ENCODE measurements at regions not wholly inside any gene's neighbourhood (a gene's known extent, or its start where the extent isn't known, plus 50 kb on each side); places are given as distances from the start of the nearest gene placed in this dataset.

DNA sequence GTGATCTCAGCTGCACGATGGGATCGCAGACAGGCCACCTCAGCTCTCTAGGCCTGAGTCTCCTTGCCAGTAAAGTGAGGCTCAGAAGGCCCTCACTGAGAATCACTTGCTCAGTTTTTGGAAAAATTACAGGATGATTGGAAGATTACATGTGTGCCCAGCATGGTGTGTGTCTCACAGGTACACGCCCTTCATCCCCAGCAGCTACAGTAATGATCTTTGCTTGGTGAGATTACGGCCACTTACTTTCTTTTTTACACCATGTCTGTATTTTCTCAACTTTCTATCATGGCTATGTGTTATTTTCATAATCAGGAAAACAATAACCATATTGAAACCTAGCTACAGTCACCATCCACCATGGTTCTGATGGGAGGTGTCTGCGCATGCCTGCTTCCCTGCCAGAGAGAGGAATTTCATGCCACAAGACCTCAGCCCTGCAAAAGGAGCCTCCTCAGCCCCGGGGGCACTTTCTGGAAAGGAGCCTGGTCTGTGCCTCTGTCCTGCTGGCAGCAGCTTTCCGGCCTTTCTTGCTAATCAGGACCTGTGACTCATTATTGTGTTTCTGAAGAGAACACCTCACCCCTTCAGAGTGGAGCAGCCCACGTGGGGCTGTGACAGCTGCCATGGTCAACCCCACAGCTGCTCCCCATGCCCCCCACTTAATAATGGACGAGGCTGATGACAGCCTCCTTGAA lies 64.2 kb upstream of the OLFM1 start:
- Histone ChIP-seq H2AFZ (ENCODE audit: insufficient read depth, low read length, poor library complexity) (no peak overlapping the region), H3K9ac (ENCODE audit: low read length) (no peak overlapping the region), H2BK120ac (ENCODE audit: insufficient read depth, low read length, poor library complexity) (peak overlapping the region; percentile 54), H3K79me2 (ENCODE audit: control insufficient read depth, insufficient read depth, low read length, poor library complexity) (no peaks in the 10 kb centered on the region), H2BK12ac (ENCODE audit: low read length) (peak overlapping the region; percentile 42), H3K4ac (ENCODE audit: low read depth, low read length) (no peak overlapping the region), H4K8ac (ENCODE audit: low read depth, low read length) (no peak overlapping the region), H3K4me3 (ENCODE audit: low read depth, low read length) (no peak overlapping the region), H3K23ac (ENCODE audit: low read length) (no peak overlapping the region), H3K9me3 (ENCODE audit: insufficient read depth, low read depth, low read length) (peaks cover 2% of the 10 kb centered on the region), H3K4me1 (ENCODE audit: control insufficient read depth in 1 of 2, insufficient read depth in 2 of 2, low read length in 2 of 2) (peaks cover 10 to 14% of the 10 kb centered on the region in 2 experiments), H3K79me1 (ENCODE audit: low read length) (peaks cover 3% of the 10 kb centered on the region), H3K36me3 (ENCODE audit: control insufficient read depth in 1 of 2, insufficient read depth in 2 of 2, low read length in 2 of 2) (no peaks in the 10 kb centered on the region), H4K12ac (ENCODE audit: low read depth, low read length) (no peak overlapping the region), H4K91ac (ENCODE audit: low read depth, low read length) (peak overlapping the region; percentile 40), H3K27me3 (ENCODE audit: insufficient read depth, low read length) (no peaks in the 10 kb centered on the region), H3K18ac (ENCODE audit: low read length) (no peak overlapping the region), H3K14ac (ENCODE audit: low read length) (peak overlapping the region; percentile 17), H3K4me2 (ENCODE audit: low read length) (no peak overlapping the region), H2BK5ac (ENCODE audit: low read depth, low read length, poor library complexity) (no peak overlapping the region), H3K27ac (ENCODE audit: low read depth, low read length) (no peak overlapping the region), H2AK5ac (ENCODE audit: low read length) (peak overlapping the region; percentile 40)
- WGBS (ENCODE audit: extremely low coverage, insufficient coverage, insufficient read length): no CpG with 5 or more reads among the region's 9 CpGs
- DNase-seq: peak; percentile 2 to 20

- no CpG with 5 or more reads among the region's 15 CpGs for WGBS (ENCODE audit: extremely low coverage, insufficient coverage, insufficient read length)
- H3K79me2 ChIP-seq (ENCODE audit: control insufficient read depth, insufficient read depth, low read length, poor library complexity): no peaks in the 10 kb centered on the region
These were observed 63.6 kb upstream of the OLFM1 start for GRCh38 chr9:135023786-135024405.

GRCh38 chr9:135029463-135029862 lies 58.0 kb upstream of the OLFM1 start:
- Histone ChIP-seq H3K36me3 (ENCODE audit: control insufficient read depth in 1 of 2, insufficient read depth in 2 of 2, low read length in 2 of 2) (no peaks in the 10 kb centered on the region), H3K4me3 (ENCODE audit: low read depth, low read length) (no peak overlapping the region), H2BK120ac (ENCODE audit: insufficient read depth, low read length, poor library complexity) (no peak overlapping the region), H4K8ac (ENCODE audit: low read depth, low read length) (no peak overlapping the region), H3K18ac (ENCODE audit: low read length) (no peak overlapping the region), H3K9ac (ENCODE audit: low read length) (no peak overlapping the region), H2AFZ (ENCODE audit: insufficient read depth, low read length, poor library complexity) (no peak overlapping the region), H4K12ac (ENCODE audit: low read depth, low read length) (no peak overlapping the region), H4K91ac (ENCODE audit: low read depth, low read length) (no peak overlapping the region), H3K4me2 (ENCODE audit: low read length) (no peak overlapping the region), H3K14ac (ENCODE audit: low read length) (no peak overlapping the region), H2BK12ac (ENCODE audit: low read length) (no peak overlapping the region), H3K27me3 (ENCODE audit: insufficient read depth, low read length) (no peaks in the 10 kb centered on the region), H3K79me2 (ENCODE audit: control insufficient read depth, insufficient read depth, low read length, poor library complexity) (no peaks in the 10 kb centered on the region), H2AK5ac (ENCODE audit: low read length) (no peak overlapping the region), H3K4me1 (ENCODE audit: control insufficient read depth in 1 of 2, insufficient read depth in 2 of 2, low read length in 2 of 2) (no peaks in the 10 kb centered on the region), H2BK5ac (ENCODE audit: low read depth, low read length, poor library complexity) (no peak overlapping the region), H3K4ac (ENCODE audit: low read depth, low read length) (no peak overlapping the region), H3K9me3 (ENCODE audit: insufficient read depth, low read depth, low read length) (peaks cover 3% of the 10 kb centered on the region), H3K23ac (ENCODE audit: low read length) (no peak overlapping the region), H3K79me1 (ENCODE audit: low read length) (no peaks in the 10 kb centered on the region), H3K27ac (ENCODE audit: low read depth, low read length) (no peak overlapping the region)
- WGBS (ENCODE audit: extremely low coverage, insufficient coverage, insufficient read length): no CpG with 5 or more reads among the region's 13 CpGs
- no peak for DNase-seq

More at GRCh38 chr9:135023786-135024405, 63.6 kb upstream of the OLFM1 start:
- H2AK5ac ChIP-seq (ENCODE audit: low read length): no peak overlapping the region
- no peak overlapping the region for H4K8ac ChIP-seq (ENCODE audit: low read depth, low read length)
- peaks cover 10 to 14% of the 10 kb centered on the region in 2 experiments for H3K4me1 ChIP-seq (ENCODE audit: control insufficient read depth in 1 of 2, insufficient read depth in 2 of 2, low read length in 2 of 2)
- H2BK5ac ChIP-seq (ENCODE audit: low read depth, low read length, poor library complexity): no peak overlapping the region
- H3K4me2 ChIP-seq (ENCODE audit: low read length): no peak overlapping the region
- H3K4me3 ChIP-seq (ENCODE audit: low read depth, low read length): no peak overlapping the region
- H2AFZ ChIP-seq (ENCODE audit: insufficient read depth, low read length, poor library complexity): no peak overlapping the region
- H3K18ac ChIP-seq (ENCODE audit: low read length): no peak overlapping the region
- no peaks in the 10 kb centered on the region for H3K36me3 ChIP-seq (ENCODE audit: control insufficient read depth in 1 of 2, insufficient read depth in 2 of 2, low read length in 2 of 2)
- no peak overlapping the region for H3K23ac ChIP-seq (ENCODE audit: low read length)
- no peak overlapping the region for H4K91ac ChIP-seq (ENCODE audit: low read depth, low read length)
- H3K27ac ChIP-seq (ENCODE audit: low read depth, low read length): no peak overlapping the region
- no peaks in the 10 kb centered on the region for H3K27me3 ChIP-seq (ENCODE audit: insufficient read depth, low read length)
- no peak overlapping the region for H4K12ac ChIP-seq (ENCODE audit: low read depth, low read length)
- DNase-seq: no peak
- H3K9ac ChIP-seq (ENCODE audit: low read length): no peak overlapping the region
- H3K14ac ChIP-seq (ENCODE audit: low read length): no peak overlapping the region
- H2BK12ac ChIP-seq (ENCODE audit: low read length): no peak overlapping the region
- H3K79me1 ChIP-seq (ENCODE audit: low read length): peaks cover 3% of the 10 kb centered on the region
- H2BK120ac ChIP-seq (ENCODE audit: insufficient read depth, low read length, poor library complexity): no peak overlapping the region
- no peak overlapping the region for H3K4ac ChIP-seq (ENCODE audit: low read depth, low read length)
- H3K9me3 ChIP-seq (ENCODE audit: insufficient read depth, low read depth, low read length): no peaks in the 10 kb centered on the region

DNA sequence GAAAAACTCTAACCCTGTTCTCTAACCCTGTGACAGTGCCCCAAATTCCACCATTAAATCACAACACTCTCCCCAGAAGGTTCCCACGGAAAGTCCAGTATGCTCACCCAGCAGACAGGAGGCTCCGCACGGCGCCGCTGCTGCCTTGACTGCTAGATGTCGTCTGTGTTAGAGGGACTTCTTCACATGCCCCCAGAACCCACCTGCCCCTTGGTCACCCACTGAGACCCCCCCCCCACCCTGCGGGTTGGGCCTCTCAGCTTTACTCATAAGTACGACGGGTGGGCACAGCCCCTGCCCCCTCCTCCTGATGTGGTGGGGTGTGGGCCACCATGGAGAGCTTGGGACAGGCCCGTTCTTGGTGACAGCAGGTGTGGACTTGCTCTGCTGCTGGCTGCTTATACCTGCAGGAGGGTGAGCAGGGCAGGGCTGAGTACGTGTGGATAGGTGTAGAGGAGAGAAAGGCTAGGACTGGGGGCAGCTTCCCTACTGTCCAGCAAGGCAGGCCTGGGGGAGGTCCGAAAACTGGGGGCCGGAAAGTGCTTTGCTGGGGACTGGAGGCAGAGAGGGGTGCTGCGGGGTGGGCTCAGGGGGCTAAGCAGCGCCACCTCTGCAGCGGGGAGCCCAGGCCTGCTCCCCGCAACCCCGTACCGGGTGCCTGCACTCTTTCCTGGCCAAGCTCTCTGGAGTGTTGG lies 57.5 kb upstream of the OLFM1 start:
- H3K36me3 ChIP-seq (ENCODE audit: control insufficient read depth in 1 of 2, insufficient read depth in 2 of 2, low read length in 2 of 2): no peaks in the 10 kb centered on the region
- no peaks in the 10 kb centered on the region for H3K79me2 ChIP-seq (ENCODE audit: control insufficient read depth, insufficient read depth, low read length, poor library complexity)
- no peak overlapping the region for H3K4ac ChIP-seq (ENCODE audit: low read depth, low read length)
- no CpG with 5 or more reads among the region's 19 CpGs for WGBS (ENCODE audit: extremely low coverage, insufficient coverage, insufficient read length)
- H3K9me3 ChIP-seq (ENCODE audit: insufficient read depth, low read depth, low read length): peaks cover 3% of the 10 kb centered on the region
- H2AK5ac ChIP-seq (ENCODE audit: low read length): no peak overlapping the region
- H3K4me2 ChIP-seq (ENCODE audit: low read length): no peak overlapping the region
- H3K18ac ChIP-seq (ENCODE audit: low read length): no peak overlapping the region
- no peaks in the 10 kb centered on the region for H3K4me1 ChIP-seq (ENCODE audit: control insufficient read depth in 1 of 2, insufficient read depth in 2 of 2, low read length in 2 of 2)
- H2AFZ ChIP-seq (ENCODE audit: insufficient read depth, low read length, poor library complexity): no peak overlapping the region
- H3K79me1 ChIP-seq (ENCODE audit: low read length): no peaks in the 10 kb centered on the region
- no peak overlapping the region for H2BK5ac ChIP-seq (ENCODE audit: low read depth, low read length, poor library complexity)
- no peak overlapping the region for H4K12ac ChIP-seq (ENCODE audit: low read depth, low read length)
- no peak overlapping the region for H3K9ac ChIP-seq (ENCODE audit: low read length)
- no peak overlapping the region for H3K23ac ChIP-seq (ENCODE audit: low read length)
- H3K27me3 ChIP-seq (ENCODE audit: insufficient read depth, low read length): no peaks in the 10 kb centered on the region
- no peak overlapping the region for H3K14ac ChIP-seq (ENCODE audit: low read length)
- H4K91ac ChIP-seq (ENCODE audit: low read depth, low read length): no peak overlapping the region
- H3K4me3 ChIP-seq (ENCODE audit: low read depth, low read length): no peak overlapping the region
- H2BK120ac ChIP-seq (ENCODE audit: insufficient read depth, low read length, poor library complexity): no peak overlapping the region
- no peak overlapping the region for H2BK12ac ChIP-seq (ENCODE audit: low read length)
- no peak for DNase-seq
- no peak overlapping the region for H4K8ac ChIP-seq (ENCODE audit: low read depth, low read length)
- no peak overlapping the region for H3K27ac ChIP-seq (ENCODE audit: low read depth, low read length)

Measured in trophoblast cell (in vitro differentiated cells and primary cell).